ENCODE measurements at regions not wholly inside any gene's neighbourhood (a gene's known extent, or its start where the extent isn't known, plus 50 kb on each side); places are given as distances from the start of the nearest gene placed in this dataset.

GRCh38 chr14:71317385-71318096, 410.3 kb downstream of the PCNX1 start:
- FAIRE-seq: no peak
- Histone ChIP-seq H3K9me1 (ENCODE audit: control insufficient read depth, insufficient read depth, low read length) (no peaks in the 10 kb centered on the region), H3K9me3 (replicated peaks; ENCODE audit: control insufficient read depth, insufficient read depth, low read depth, low read length) (no peaks in the 10 kb centered on the region), H3K79me2 (ENCODE audit: control insufficient read depth, insufficient read depth, low read length) (peaks cover 7% of the 10 kb centered on the region; the same call in 2 of the 3 replicates), H2AFZ (ENCODE audit: low read depth, low read length) (no peak overlapping the region), H3K4me3 (no peak overlapping the region), H3K4me2 (ENCODE audit: insufficient read depth, low read length) (no peak overlapping the region), H3K4me1 (replicated peaks in 1 of 2; ENCODE audit: control insufficient read depth in 2 of 2, insufficient read depth in 2 of 2, low read length in 2 of 2) (peaks cover 0 to 6% of the 10 kb centered on the region in 2 experiments; a peak in 2 of 5 replicates), H3K36me3 (ENCODE audit: control insufficient read depth, insufficient read depth, low read length) (no peaks in the 10 kb centered on the region), H4K20me1 (replicated peaks; ENCODE audit: control insufficient read depth, insufficient read depth, low read length) (no peaks in the 10 kb centered on the region), H3K27ac (ENCODE audit: extremely low read depth, low read depth, low read length) (no peak overlapping the region), H3K27me3 (ENCODE audit: control insufficient read depth in 2 of 2, insufficient read depth in 2 of 2, low read length in 2 of 2) (no peaks in the 10 kb centered on the region), H3K9ac (ENCODE audit: insufficient read depth in 1 of 2, low read depth in 2 of 2, low read length in 2 of 2) (no peak overlapping the region)
- intact Hi-C loops (cut with micrococcal nuclease) (no loop called here), in situ Hi-C loops (cut with MboI) (no loop called here)
- ChIA-PET POLR2A (interaction anchor here (1.7 kb wide), 1 partner anchor 10 kb away, joined by 3 read pairs; no protein-coding TSS in a partner anchor), CTCF (ENCODE audit: low intra/inter-chr PET ratio) (no interaction called here)
- no peak for DNase-seq (ENCODE audit: extremely low read depth in 1 of 4, low spot score in 3 of 4)
- 21% methylated on average over 4 of the region's 4 CpGs for WGBS (ENCODE audit: insufficient coverage, low coverage, missing lambda C conversion rate)
- no TSS peak for BruUV-seq (replicated peaks)
- ATAC-seq: no peak
- TF ChIP-seq KLF1 (tag; IDR thresholded peaks at IDR 0.05): no peak
- no peak for TF ChIP-seq MIER1 (IDR thresholded peaks at IDR 0.05; ENCODE audit: low read depth)
- TF ChIP-seq ZNF311 (CRISPR knock-in tag; IDR thresholded peaks at IDR 0.05): no peak
- no peak for TF ChIP-seq ZBTB1 (CRISPR knock-in tag; IDR thresholded peaks at IDR 0.05; ENCODE audit: borderline replicate concordance, low read depth)
- TF ChIP-seq ZNF518B (CRISPR knock-in tag; IDR thresholded peaks at IDR 0.05): no peak
- no peak for TF ChIP-seq PML (IDR thresholded peaks at IDR 0.05; ENCODE audit: low read length)
- TF ChIP-seq SAP30 (IDR thresholded peaks at IDR 0.05; ENCODE audit: borderline replicate concordance, insufficient read depth, low read depth, low read length, poor library complexity, severe bottlenecking): no peak
- TF ChIP-seq TAF9B (IDR thresholded peaks at IDR 0.05; ENCODE audit: partially characterized antibody): no peak
- no peak for TF ChIP-seq GABPA (tag; conservative IDR thresholded peaks at IDR 0.05; ENCODE audit: low read depth)
- no peak for TF ChIP-seq PBX2 (CRISPR knock-in tag; IDR thresholded peaks at IDR 0.05; ENCODE audit: low read depth)
- TF ChIP-seq PBX2 (tag; conservative IDR thresholded peaks at IDR 0.05; ENCODE audit: low read depth): no peak
- TF ChIP-seq ETS2 (tag; IDR thresholded peaks at IDR 0.05; ENCODE audit: borderline replicate concordance, poor library complexity, severe bottlenecking): no peak
- no peak for TF ChIP-seq ZNF717 (CRISPR knock-in tag; IDR thresholded peaks at IDR 0.05)
- TF ChIP-seq HDAC8 (tag; IDR thresholded peaks at IDR 0.05): no peak

Measured in K562 (cell line).